ENCODE measurements at regions not wholly inside any gene's neighbourhood (a gene's known extent, or its start where the extent isn't known, plus 50 kb on each side); places are given as distances from the start of the nearest gene placed in this dataset.
"Not testable (repeated sequence)": the region's sequence is repeated elsewhere in the genome, so short reads cannot be mapped to it uniquely, and the experiment has no call there.

GRCh38 chr15:81795899-81796298, 249.9 kb downstream of the MEX3B start:
- DNase-seq (ENCODE audit: low spot score) = no peak
- Mint-ChIP-seq H3K9me3 (ENCODE audit: low read depth) (no peaks in the 10 kb centered on the region), H3K4me3 (ENCODE audit: unreplicated experiment) (no peak overlapping the region)

GRCh38 chr15:81792646-81793045, 253.2 kb downstream of the MEX3B start:
- Mint-ChIP-seq H3K4me1 (ENCODE audit: low read depth) (peaks cover 5% of the 10 kb centered on the region), H3K27ac (ENCODE audit: unreplicated experiment) (no peak overlapping the region), H3K27me3 (ENCODE audit: low read depth) (no peaks in the 10 kb centered on the region), H3K9me3 (ENCODE audit: low read depth) (no peaks in the 10 kb centered on the region), H3K4me3 (ENCODE audit: unreplicated experiment) (no peak overlapping the region), H3K36me3 (ENCODE audit: low read depth) (no peaks in the 10 kb centered on the region)
- no peak for DNase-seq (ENCODE audit: low spot score)
- TF ChIP-seq, protein P1, sequence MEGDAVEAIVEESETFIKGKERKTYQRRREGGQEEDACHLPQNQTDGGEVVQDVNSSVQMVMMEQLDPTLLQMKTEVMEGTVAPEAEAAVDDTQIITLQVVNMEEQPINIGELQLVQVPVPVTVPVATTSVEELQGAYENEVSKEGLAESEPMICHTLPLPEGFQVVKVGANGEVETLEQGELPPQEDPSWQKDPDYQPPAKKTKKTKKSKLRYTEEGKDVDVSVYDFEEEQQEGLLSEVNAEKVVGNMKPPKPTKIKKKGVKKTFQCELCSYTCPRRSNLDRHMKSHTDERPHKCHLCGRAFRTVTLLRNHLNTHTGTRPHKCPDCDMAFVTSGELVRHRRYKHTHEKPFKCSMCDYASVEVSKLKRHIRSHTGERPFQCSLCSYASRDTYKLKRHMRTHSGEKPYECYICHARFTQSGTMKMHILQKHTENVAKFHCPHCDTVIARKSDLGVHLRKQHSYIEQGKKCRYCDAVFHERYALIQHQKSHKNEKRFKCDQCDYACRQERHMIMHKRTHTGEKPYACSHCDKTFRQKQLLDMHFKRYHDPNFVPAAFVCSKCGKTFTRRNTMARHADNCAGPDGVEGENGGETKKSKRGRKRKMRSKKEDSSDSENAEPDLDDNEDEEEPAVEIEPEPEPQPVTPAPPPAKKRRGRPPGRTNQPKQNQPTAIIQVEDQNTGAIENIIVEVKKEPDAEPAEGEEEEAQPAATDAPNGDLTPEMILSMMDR (IDR thresholded peaks at IDR 0.05) = no peak

More at GRCh38 chr15:81795899-81796298, 249.9 kb downstream of the MEX3B start:
- H3K4me1 Mint-ChIP-seq (ENCODE audit: low read depth) = peaks cover 6% of the 10 kb centered on the region
- TF ChIP-seq, protein P1 (IDR thresholded peaks at IDR 0.05) = no peak
- no peaks in the 10 kb centered on the region for H3K36me3 Mint-ChIP-seq (ENCODE audit: low read depth)
- H3K27ac Mint-ChIP-seq (ENCODE audit: unreplicated experiment) = no peak overlapping the region
- H3K27me3 Mint-ChIP-seq (ENCODE audit: low read depth) = no peaks in the 10 kb centered on the region

GRCh38 chr15:81791322-81791721, 254.5 kb downstream of the MEX3B start:
- not testable (repeated sequence) for H3K4me1 Mint-ChIP-seq (ENCODE audit: low read depth); H3K27ac Mint-ChIP-seq (ENCODE audit: unreplicated experiment); H3K9me3 Mint-ChIP-seq (ENCODE audit: low read depth); H3K4me3 Mint-ChIP-seq (ENCODE audit: unreplicated experiment); H3K27me3 Mint-ChIP-seq (ENCODE audit: low read depth); DNase-seq (ENCODE audit: low spot score); H3K36me3 Mint-ChIP-seq (ENCODE audit: low read depth)

DNA sequence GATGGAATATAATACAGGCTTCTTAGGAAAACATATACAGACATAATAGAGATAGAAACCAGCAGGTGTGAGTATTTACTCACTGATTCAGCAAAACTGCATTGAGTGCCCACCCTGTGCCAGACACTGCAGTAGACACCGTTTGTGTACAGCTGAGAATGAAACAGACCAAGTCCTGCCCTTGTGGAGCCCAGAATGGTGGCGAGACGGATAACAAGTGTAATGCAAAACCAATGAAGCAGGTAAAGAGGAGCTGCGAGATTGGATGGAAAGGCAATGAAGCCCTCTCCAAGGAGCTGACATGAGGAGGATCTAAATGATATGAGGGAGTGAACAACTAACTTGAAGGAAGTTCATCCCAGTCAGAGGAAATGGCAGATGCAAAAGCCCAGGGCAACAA, 256.4 kb downstream of the MEX3B start:
- Mint-ChIP-seq H3K4me3 (ENCODE audit: unreplicated experiment) (no peak overlapping the region), H3K9me3 (ENCODE audit: low read depth) (peaks cover 4% of the 10 kb centered on the region), H3K27me3 (ENCODE audit: low read depth) (no peaks in the 10 kb centered on the region), H3K27ac (ENCODE audit: unreplicated experiment) (no peak overlapping the region), H3K36me3 (ENCODE audit: low read depth) (no peaks in the 10 kb centered on the region), H3K4me1 (ENCODE audit: low read depth) (no peaks in the 10 kb centered on the region)
- TF ChIP-seq, protein P1 (IDR thresholded peaks at IDR 0.05) = no peak
- DNase-seq (ENCODE audit: low spot score) = no peak

- no peak for DNase-seq (ENCODE audit: low spot score)
These were observed 259.0 kb downstream of the MEX3B start for GRCh38 chr15:81786776-81787175.

DNA sequence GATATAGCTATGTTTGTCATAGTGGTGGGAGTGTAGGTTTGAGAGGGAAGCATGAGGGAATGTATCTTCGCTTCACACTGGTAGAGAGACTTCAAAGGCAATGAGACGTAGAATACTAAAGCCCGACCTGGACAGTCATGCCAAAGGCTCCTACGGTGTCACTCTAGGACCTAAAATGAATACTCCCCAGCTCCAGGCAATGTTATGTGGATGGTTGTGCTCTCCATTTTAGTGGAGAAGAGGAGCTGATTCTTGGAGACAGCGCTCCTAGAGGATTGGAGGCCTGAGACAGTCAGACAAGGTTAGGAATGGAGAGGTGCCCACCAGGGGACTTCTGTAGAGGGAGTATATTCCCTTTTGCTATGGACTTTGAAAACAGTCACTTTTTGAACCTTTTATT, 260.1 kb downstream of the MEX3B start:
- H3K4me1 Mint-ChIP-seq (ENCODE audit: low read depth) = no peaks in the 10 kb centered on the region
- no peak for DNase-seq (ENCODE audit: low spot score)
- H3K27me3 Mint-ChIP-seq (ENCODE audit: low read depth) = no peaks in the 10 kb centered on the region
- H3K27ac Mint-ChIP-seq (ENCODE audit: unreplicated experiment) = no peak overlapping the region
- TF ChIP-seq, protein P1 (IDR thresholded peaks at IDR 0.05) = no peak
- H3K4me3 Mint-ChIP-seq (ENCODE audit: unreplicated experiment) = no peak overlapping the region
- H3K36me3 Mint-ChIP-seq (ENCODE audit: low read depth) = no peaks in the 10 kb centered on the region
- H3K9me3 Mint-ChIP-seq (ENCODE audit: low read depth) = peaks cover 4% of the 10 kb centered on the region

More at GRCh38 chr15:81786776-81787175, 259.0 kb downstream of the MEX3B start:
- Mint-ChIP-seq H3K4me3 (ENCODE audit: unreplicated experiment) (no peak overlapping the region), H3K36me3 (ENCODE audit: low read depth) (no peaks in the 10 kb centered on the region), H3K27ac (ENCODE audit: unreplicated experiment) (no peak overlapping the region), H3K27me3 (ENCODE audit: low read depth) (no peaks in the 10 kb centered on the region), H3K9me3 (ENCODE audit: low read depth) (peaks cover 4% of the 10 kb centered on the region), H3K4me1 (ENCODE audit: low read depth) (no peaks in the 10 kb centered on the region)
- TF ChIP-seq, protein P1 (IDR thresholded peaks at IDR 0.05) = no peak

Data from chondrocyte (in vitro differentiated cells).